HCT116 (cell line): ENCODE measurements at regions not wholly inside any gene's neighbourhood (a gene's known extent, or its start where the extent isn't known, plus 50 kb on each side); places are given as distances from the start of the nearest gene placed in this dataset.

Experiments used
- ATAC-seq: fragments of 200-7000 bp; cut with Tn5 transposase; 2 replicates; pipeline ENCODE4 v1.9.1; 2020; ENCODE audit warnings: mild to moderate bottlenecking, moderate library complexity
- BruUV-seq: library from RNA; stranded (reverse); fragments of 400-500 nt; replicated peaks from 2 replicates; lab custom pipeline; 2021; lab: Mats Ljungman, UMichigan
- CTCF ChIA-PET: fragments of 300-600 bp; sonication (Branson Sonifier 250); formaldehyde crosslinking; loops from one replicate; lab custom pipeline; 2021; ENCODE audit warnings: antibody characterized with exemption; lab: Charles Lee
- POLR2A ChIA-PET: fragments of 300-600, 350-600 bp; sonication (Branson Sonifier 250); formaldehyde crosslinking; loops from one replicate; lab custom pipeline; 2021; ENCODE audit warnings: antibody characterized with exemption; lab: Charles Lee
- RAD21 ChIA-PET, 2 experiments: fragments of 300-600 bp; sonication (Branson Sonifier 250); formaldehyde crosslinking; loops; one replicate each; lab custom pipeline; 2023; ENCODE audit warnings: low total read pairs in 2 of 2; ENCODE audit not compliant: uncharacterized antibody in 2 of 2, unreplicated experiment in 2 of 2, low non-redundant PET in 1 of 2; lab: Charles Lee
- DNase-seq: peaks from one replicate; pipeline ENCODE4 v3.0.0-alpha.2; 2010; ENCODE audit warnings: low read depth, low spot score
- H2AFZ ChIP-seq: fragments of 200-600 bp; shearing (Covaris generic), sonication (generic); 2 replicates; pipeline ENCODE4 v1.6.1; 2017; ENCODE audit warnings: low read depth, mixed run types, mixed read lengths, antibody characterized with exemption, low read length; ENCODE audit not compliant: poor library complexity, severe bottlenecking
- H3K27ac ChIP-seq: 2 replicates; pipeline ENCODE4 v1.5.1; 2012; ENCODE audit warnings: low read depth, low read length
- H3K27me3 ChIP-seq: fragments of 200-600 bp; sonication (generic); 2 replicates; pipeline ENCODE4 v1.6.1; 2016; ENCODE audit warnings: mixed run types, low read length, mixed read lengths; ENCODE audit not compliant: insufficient read depth
- H3K36me3 ChIP-seq, 2 experiments: fragments of 200-500 bp in 1 of 2; fragments of 200-600 bp in 1 of 2; sonication (Bioruptor generic) in 1 of 2; sonication (generic) in 1 of 2; 2 replicates each; pipeline versions ENCODE4 v1.5.1 to v1.6.1; 2014 to 2016; ENCODE audit warnings: low read length in 2 of 2, inconsistent platforms in 1 of 2, mixed read lengths in 1 of 2, mixed run types in 1 of 2; ENCODE audit not compliant: insufficient read depth in 2 of 2, control insufficient read depth in 1 of 2
- H3K4me1 ChIP-seq, 2 experiments: fragments of 200-600 bp in 1 of 2; sonication (generic) in 1 of 2; 2 replicates each; pipeline versions ENCODE4 v1.5.1 to v1.6.1; 2012 to 2017; ENCODE audit warnings: low read length in 2 of 2, inconsistent platforms in 1 of 2, mild to moderate bottlenecking in 1 of 2, mixed read lengths in 1 of 2, mixed run types in 1 of 2, moderate library complexity in 1 of 2; ENCODE audit not compliant: insufficient read depth in 2 of 2, control insufficient read depth in 1 of 2
- H3K4me2 ChIP-seq: fragments of 200-600 bp; sonication (generic); 2 replicates; pipeline ENCODE4 v1.6.1; 2017; ENCODE audit warnings: mixed run types, low read length, mixed read lengths
- H3K4me3 ChIP-seq, 2 experiments: fragments of 200-600 bp in 1 of 2; sonication (generic) in 1 of 2; replicated peaks in 1 of 2; 2 replicates each; pipeline ENCODE4 v1.5.1; 2011 to 2016; ENCODE audit warnings: low read length in 2 of 2, control low read depth in 1 of 2, low read depth in 1 of 2, mild to moderate bottlenecking in 1 of 2, mixed read lengths in 1 of 2, mixed run types in 1 of 2
- H3K79me2 ChIP-seq: fragments of 200-600 bp; sonication (generic); 2 replicates; pipeline ENCODE4 v1.6.1; 2017; ENCODE audit warnings: mild to moderate bottlenecking, mixed run types, low read length, moderate library complexity, mixed read lengths; ENCODE audit not compliant: insufficient read depth
- H3K9ac ChIP-seq: fragments of 200-600 bp; sonication (generic); 2 replicates; pipeline ENCODE4 v1.6.1; 2016; ENCODE audit warnings: low read length, mixed read lengths
- H3K9me2 ChIP-seq: fragments of 200-600 bp; sonication (generic), shearing (Covaris generic); 2 replicates; pipeline ENCODE4 v1.6.1; 2017; ENCODE audit warnings: mixed run types, mild to moderate bottlenecking, moderate library complexity; ENCODE audit not compliant: insufficient read depth
- H3K9me3 ChIP-seq, 2 experiments: fragments of 200-500 bp in 1 of 2; fragments of 200-600 bp in 1 of 2; sonication (Bioruptor generic) in 1 of 2; sonication (generic) in 1 of 2; 2 replicates each; pipeline ENCODE4 v1.6.1; 2014 to 2017; ENCODE audit warnings: low read length in 2 of 2, mixed read lengths in 2 of 2, inconsistent platforms in 1 of 2, low read depth in 1 of 2, mild to moderate bottlenecking in 1 of 2, mixed run types in 1 of 2, moderate library complexity in 1 of 2; ENCODE audit not compliant: control insufficient read depth in 1 of 2, insufficient read depth in 1 of 2
- H4K20me1 ChIP-seq: fragments of 200-600 bp; sonication (generic), shearing (Covaris generic); 2 replicates; pipeline ENCODE4 v1.6.1; 2017; ENCODE audit warnings: mixed run types, mild to moderate bottlenecking, moderate library complexity; ENCODE audit not compliant: insufficient read depth
- CEBPB ChIP-seq: IDR thresholded peaks from 2 replicates; pipeline ENCODE4 v1.6.1; 2012; ENCODE audit warnings: low read depth
- EGR1 ChIP-seq: IDR thresholded peaks from 2 replicates; pipeline ENCODE4 v1.6.1; 2012; ENCODE audit warnings: low read depth
- ELF1 ChIP-seq: IDR thresholded peaks from 2 replicates; pipeline ENCODE4 v1.6.1; 2012; ENCODE audit warnings: low read depth, borderline replicate concordance
- EZH2phosphoT487 ChIP-seq: fragments of 200-600 bp; IDR thresholded peaks from 2 replicates; pipeline ENCODE4 v1.6.1; 2018; ENCODE audit warnings: antibody characterized with exemption, borderline replicate concordance
- FOSL1 ChIP-seq: IDR thresholded peaks from 2 replicates; pipeline ENCODE4 v1.6.1; 2012; ENCODE audit warnings: low read depth
- JUND ChIP-seq: IDR thresholded peaks from 2 replicates; pipeline ENCODE4 v1.6.1; 2012
- POLR2AphosphoS5 ChIP-seq: IDR thresholded peaks from 2 replicates; pipeline ENCODE4 v1.6.1; 2011; ENCODE audit warnings: mild to moderate bottlenecking, low read depth, low read length, moderate library complexity
- SIN3A ChIP-seq: IDR thresholded peaks from 2 replicates; pipeline ENCODE4 v1.6.1; 2012; ENCODE audit warnings: low read depth
- SP1 ChIP-seq: IDR thresholded peaks from 2 replicates; pipeline ENCODE4 v1.6.1; 2012; ENCODE audit warnings: low read depth
- SRF ChIP-seq: IDR thresholded peaks from 2 replicates; pipeline ENCODE4 v1.6.1; 2012; ENCODE audit warnings: low read depth
- TCF7L2 ChIP-seq: IDR thresholded peaks from 2 replicates; pipeline ENCODE4 v1.7.0; 2011; ENCODE audit warnings: borderline replicate concordance, inconsistent platforms; ENCODE audit not compliant: insufficient read depth, insufficient read length; ENCODE audit errors: extremely low read depth
- ZFX ChIP-seq: fragments of 450-650 bp; IDR thresholded peaks from 2 replicates; pipeline ENCODE4 v1.6.1; 2017
- intact Hi-C: fragments of 100-400 bp; cut with micrococcal nuclease; formaldehyde crosslinking; loops from 2 replicates; pipeline ENCODE4 v1.10.0; 2022
- TF ChIP-seq, protein P1 (sequence below): IDR thresholded peaks from 2 replicates; pipeline ENCODE4 v1.6.1; 2012; ENCODE audit warnings: low read depth
- TF ChIP-seq, protein P2 (sequence below), 3 experiments: fragments of 200-600 bp in 1 of 3; sonication (generic) in 1 of 3; IDR thresholded peaks in 2 of 3; conservative IDR thresholded peaks in 1 of 3; 2 replicates each; pipeline ENCODE4 v1.5.1; 2012 to 2017; ENCODE audit warnings: low read depth in 2 of 3, low read length in 2 of 3, antibody characterized with exemption in 1 of 3, borderline replicate concordance in 1 of 3, control low read depth in 1 of 3, mild to moderate bottlenecking in 1 of 3, mixed read lengths in 1 of 3, mixed run types in 1 of 3, moderate library complexity in 1 of 3; ENCODE audit not compliant: insufficient read depth in 1 of 3

GRCh38 chr14:37830271-37830670, 234.8 kb downstream of the TTC6 start:
- no peak for TF ChIP-seq ELF1
- no peak for TF ChIP-seq POLR2AphosphoS5
- TF ChIP-seq ZFX: no peak
- no peak for TF ChIP-seq TCF7L2
- TF ChIP-seq CEBPB: no peak
- TF ChIP-seq SRF: no peak
- no peak for TF ChIP-seq SP1
- no peak for TF ChIP-seq SIN3A
- TF ChIP-seq EZH2phosphoT487: no peak
- TF ChIP-seq, all 23 proteins: peak for 0
- intact Hi-C loops: no loop called here
- H3K4me1 ChIP-seq: no peaks in the 10 kb centered on the region
- no peak overlapping the region for H3K4me2 ChIP-seq
- H3K27ac ChIP-seq: no peak overlapping the region
- H4K20me1 ChIP-seq: no peaks in the 10 kb centered on the region
- H3K4me3 ChIP-seq: no peak overlapping the region
- no TSS peak for BruUV-seq
- ChIA-PET RAD21 (no interaction called here), POLR2A (no interaction called here), CTCF (no interaction called here)
- no peaks in the 10 kb centered on the region for H3K79me2 ChIP-seq
- peaks cover 0 to 15% of the 10 kb centered on the region in 2 experiments; a peak in 1 of 4 replicates for H3K9me3 ChIP-seq
- H3K9ac ChIP-seq: no peak overlapping the region
- ATAC-seq: no peak
- H2AFZ ChIP-seq: no peak overlapping the region
- no peaks in the 10 kb centered on the region for H3K27me3 ChIP-seq
- H3K9me2 ChIP-seq: no peaks in the 10 kb centered on the region
- no peak for DNase-seq
- H3K36me3 ChIP-seq: no peaks in the 10 kb centered on the region

- CTCF ChIA-PET: no interaction called here
- RAD21 ChIA-PET: no interaction called here
- H3K4me2 ChIP-seq: no peak overlapping the region
- ATAC-seq (no peak), DNase-seq (no peak)
- H3K79me2 ChIP-seq: no peaks in the 10 kb centered on the region
- no peak overlapping the region for H3K9ac ChIP-seq
- POLR2A ChIA-PET: no interaction called here
- H3K4me1 ChIP-seq: no peaks in the 10 kb centered on the region
- H3K27ac ChIP-seq: no peak overlapping the region
- no peak overlapping the region for H2AFZ ChIP-seq
- intact Hi-C loops: no loop called here
- no peaks in the 10 kb centered on the region for H3K36me3 ChIP-seq
- no peaks in the 10 kb centered on the region for H3K9me2 ChIP-seq
- no peaks in the 10 kb centered on the region for H4K20me1 ChIP-seq
- TF ChIP-seq, protein P1, sequence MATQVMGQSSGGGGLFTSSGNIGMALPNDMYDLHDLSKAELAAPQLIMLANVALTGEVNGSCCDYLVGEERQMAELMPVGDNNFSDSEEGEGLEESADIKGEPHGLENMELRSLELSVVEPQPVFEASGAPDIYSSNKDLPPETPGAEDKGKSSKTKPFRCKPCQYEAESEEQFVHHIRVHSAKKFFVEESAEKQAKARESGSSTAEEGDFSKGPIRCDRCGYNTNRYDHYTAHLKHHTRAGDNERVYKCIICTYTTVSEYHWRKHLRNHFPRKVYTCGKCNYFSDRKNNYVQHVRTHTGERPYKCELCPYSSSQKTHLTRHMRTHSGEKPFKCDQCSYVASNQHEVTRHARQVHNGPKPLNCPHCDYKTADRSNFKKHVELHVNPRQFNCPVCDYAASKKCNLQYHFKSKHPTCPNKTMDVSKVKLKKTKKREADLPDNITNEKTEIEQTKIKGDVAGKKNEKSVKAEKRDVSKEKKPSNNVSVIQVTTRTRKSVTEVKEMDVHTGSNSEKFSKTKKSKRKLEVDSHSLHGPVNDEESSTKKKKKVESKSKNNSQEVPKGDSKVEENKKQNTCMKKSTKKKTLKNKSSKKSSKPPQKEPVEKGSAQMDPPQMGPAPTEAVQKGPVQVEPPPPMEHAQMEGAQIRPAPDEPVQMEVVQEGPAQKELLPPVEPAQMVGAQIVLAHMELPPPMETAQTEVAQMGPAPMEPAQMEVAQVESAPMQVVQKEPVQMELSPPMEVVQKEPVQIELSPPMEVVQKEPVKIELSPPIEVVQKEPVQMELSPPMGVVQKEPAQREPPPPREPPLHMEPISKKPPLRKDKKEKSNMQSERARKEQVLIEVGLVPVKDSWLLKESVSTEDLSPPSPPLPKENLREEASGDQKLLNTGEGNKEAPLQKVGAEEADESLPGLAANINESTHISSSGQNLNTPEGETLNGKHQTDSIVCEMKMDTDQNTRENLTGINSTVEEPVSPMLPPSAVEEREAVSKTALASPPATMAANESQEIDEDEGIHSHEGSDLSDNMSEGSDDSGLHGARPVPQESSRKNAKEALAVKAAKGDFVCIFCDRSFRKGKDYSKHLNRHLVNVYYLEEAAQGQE: no peak
- TF ChIP-seq FOSL1 (no peak), EGR1 (no peak), JUND (no peak)
- TF ChIP-seq, protein P2, sequence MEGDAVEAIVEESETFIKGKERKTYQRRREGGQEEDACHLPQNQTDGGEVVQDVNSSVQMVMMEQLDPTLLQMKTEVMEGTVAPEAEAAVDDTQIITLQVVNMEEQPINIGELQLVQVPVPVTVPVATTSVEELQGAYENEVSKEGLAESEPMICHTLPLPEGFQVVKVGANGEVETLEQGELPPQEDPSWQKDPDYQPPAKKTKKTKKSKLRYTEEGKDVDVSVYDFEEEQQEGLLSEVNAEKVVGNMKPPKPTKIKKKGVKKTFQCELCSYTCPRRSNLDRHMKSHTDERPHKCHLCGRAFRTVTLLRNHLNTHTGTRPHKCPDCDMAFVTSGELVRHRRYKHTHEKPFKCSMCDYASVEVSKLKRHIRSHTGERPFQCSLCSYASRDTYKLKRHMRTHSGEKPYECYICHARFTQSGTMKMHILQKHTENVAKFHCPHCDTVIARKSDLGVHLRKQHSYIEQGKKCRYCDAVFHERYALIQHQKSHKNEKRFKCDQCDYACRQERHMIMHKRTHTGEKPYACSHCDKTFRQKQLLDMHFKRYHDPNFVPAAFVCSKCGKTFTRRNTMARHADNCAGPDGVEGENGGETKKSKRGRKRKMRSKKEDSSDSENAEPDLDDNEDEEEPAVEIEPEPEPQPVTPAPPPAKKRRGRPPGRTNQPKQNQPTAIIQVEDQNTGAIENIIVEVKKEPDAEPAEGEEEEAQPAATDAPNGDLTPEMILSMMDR (IDR thresholded peaks at IDR 0.05 in 2 of 3, conservative IDR thresholded peaks at IDR 0.05 in 1 of 3; ENCODE audit: borderline replicate concordance in 1 of 3, insufficient read depth in 1 of 3, low read depth in 2 of 3, low read length in 2 of 3): no peak
- H3K27me3 ChIP-seq: no peaks in the 10 kb centered on the region
- no peak overlapping the region for H3K4me3 ChIP-seq
- peaks cover 0 to 15% of the 10 kb centered on the region in 2 experiments; a peak in 1 of 4 replicates for H3K9me3 ChIP-seq
- BruUV-seq: no TSS peak
Observed at GRCh38 chr14:37834275-37834674, 238.8 kb downstream of the TTC6 start.
